GM18517 (cell line): ENCODE measurements at regions not wholly inside any gene's neighbourhood (a gene's known extent, or its start where the extent isn't known, plus 50 kb on each side); places are given as distances from the start of the nearest gene placed in this dataset.
"Not testable (repeated sequence)": the region's sequence is repeated elsewhere in the genome, so short reads cannot be mapped to it uniquely, and the experiment has no call there.

Experiments
- ATAC-seq: cut with Tn5 transposase; IDR thresholded peaks from one replicate; pipeline ENCODE4 v1.9.1; 2021; ENCODE audit warnings: mild to moderate bottlenecking, moderate library complexity; ENCODE audit not compliant: unreplicated experiment

- ATAC-seq: no peak
Measured at GRCh38 chr4:160386846-160387245, 1284.0 kb downstream of the RAPGEF2 start.

GRCh38 chr4:160399826-160400225, 1296.9 kb downstream of the RAPGEF2 start:
- no peak for ATAC-seq

- ATAC-seq: no peak
Measured at GRCh38 chr4:160403081-160403480, 1300.2 kb downstream of the RAPGEF2 start.

GRCh38 chr4:160406263-160406825, 1303.5 kb downstream of the RAPGEF2 start:
- no peak for ATAC-seq

- no peak for ATAC-seq
Measured at GRCh38 chr4:160414496-160414895, 1311.6 kb downstream of the RAPGEF2 start.

- ATAC-seq: no peak
Measured at GRCh38 chr4:160423879-160424451, 1321.1 kb downstream of the RAPGEF2 start.

- no peak for ATAC-seq
Measured at GRCh38 chr4:160426233-160426632, 1323.4 kb downstream of the RAPGEF2 start.

- ATAC-seq: no peak
Measured at GRCh38 chr4:160450876-160451275, 1348.0 kb downstream of the RAPGEF2 start.

- ATAC-seq: not testable (repeated sequence)
Measured at GRCh38 chr4:160481696-160482690, 1379.1 kb downstream of the RAPGEF2 start.

- no peak for ATAC-seq
Measured at GRCh38 chr4:160485071-160485687, 1382.3 kb downstream of the RAPGEF2 start.

GRCh38 chr4:160492181-160492580, 1389.3 kb downstream of the RAPGEF2 start:
- no peak for ATAC-seq

GRCh38 chr4:160493206-160493605, 1390.3 kb downstream of the RAPGEF2 start:
- ATAC-seq: no peak

- no peak for ATAC-seq
Measured at GRCh38 chr4:160495356-160495755, 1392.5 kb downstream of the RAPGEF2 start.

GRCh38 chr4:160498211-160498610, 1395.3 kb downstream of the RAPGEF2 start:
- no peak for ATAC-seq

GRCh38 chr4:160505724-160506123, 1402.8 kb downstream of the RAPGEF2 start:
- ATAC-seq: no peak

- no peak for ATAC-seq
Measured at GRCh38 chr4:160510928-160511327, 1408.0 kb downstream of the RAPGEF2 start.

- ATAC-seq: no peak
Measured at GRCh38 chr4:160514126-160514525, 1411.2 kb downstream of the RAPGEF2 start.

GRCh38 chr4:160523231-160523630, 1420.4 kb downstream of the RAPGEF2 start:
- no peak for ATAC-seq

GRCh38 chr4:160537681-160538080, 1434.8 kb downstream of the RAPGEF2 start:
- no peak for ATAC-seq

- no peak for ATAC-seq
Measured at GRCh38 chr4:160546201-160546600, 1443.3 kb downstream of the RAPGEF2 start.

- ATAC-seq: not testable (repeated sequence)
Measured at GRCh38 chr4:160549951-160550519, 1447.2 kb downstream of the RAPGEF2 start.
